H1 (cell line): ENCODE measurements at regions not wholly inside any gene's neighbourhood (a gene's known extent, or its start where the extent isn't known, plus 50 kb on each side); places are given as distances from the start of the nearest gene placed in this dataset.

Experiments
- CTCF ChIA-PET: fragments of 300-600 bp; sonication (Branson Sonifier 250); formaldehyde crosslinking; loops from one replicate; lab custom pipeline; 2021; ENCODE audit not compliant: partially characterized antibody; lab: Charles Lee
- POLR2A ChIA-PET: fragments of 300-600 bp; sonication (Branson Sonifier 250); formaldehyde crosslinking; loops from one replicate; lab custom pipeline; 2021; ENCODE audit warnings: inconsistent platforms; ENCODE audit not compliant: partially characterized antibody; lab: Charles Lee
- DNase-seq, 2 experiments: peaks; one replicate each; pipeline versions ENCODE4 v3.0.0 to v3.0.0-alpha.2; 2010 to 2022; ENCODE audit warnings: low spot score in 2 of 2, low read depth in 1 of 2, mixed read lengths in 1 of 2
- FAIRE-seq: peaks from 2 replicates; lab custom pipeline; 2011; peaks lifted over from hg19 to GRCh38; lab: Jason Lieb, UNC
- H2AFZ ChIP-seq: 2 replicates; pipeline ENCODE4 v1.8.1; 2012; ENCODE audit warnings: low read length, inconsistent platforms
- H2AK5ac ChIP-seq: 2 replicates; pipeline ENCODE4 v1.6.1; 2013; ENCODE audit warnings: low read depth, low read length
- H2BK120ac ChIP-seq: replicated peaks from 2 replicates; pipeline ENCODE3; 2013; ENCODE audit warnings: low read depth, low read length, inconsistent platforms
- H2BK12ac ChIP-seq: 2 replicates; pipeline ENCODE4 v1.6.1; 2013; ENCODE audit warnings: low read depth, low read length
- H2BK15ac ChIP-seq: 2 replicates; pipeline ENCODE4 v1.6.1; 2013; ENCODE audit warnings: low read length
- H2BK20ac ChIP-seq: 2 replicates; pipeline ENCODE4 v1.6.1; 2013; ENCODE audit warnings: low read length
- H2BK5ac ChIP-seq: 2 replicates; pipeline ENCODE4 v1.6.1; 2013; ENCODE audit warnings: low read depth, low read length
- H3K14ac ChIP-seq: 2 replicates; pipeline ENCODE4 v1.6.1; 2013; ENCODE audit warnings: inconsistent platforms; ENCODE audit not compliant: insufficient read length
- H3K18ac ChIP-seq: 2 replicates; pipeline ENCODE4 v1.6.1; 2013; ENCODE audit warnings: low read length; ENCODE audit errors: extremely low read depth
- H3K23ac ChIP-seq: 2 replicates; pipeline ENCODE4 v1.6.1; 2013; ENCODE audit warnings: inconsistent platforms; ENCODE audit not compliant: insufficient read length
- H3K23me2 ChIP-seq: 2 replicates; pipeline ENCODE4 v1.6.1; 2013; ENCODE audit warnings: low read depth, low read length
- H3K27ac ChIP-seq: 2 replicates; pipeline ENCODE4 v1.6.1; 2011; ENCODE audit warnings: low read depth, low read length, inconsistent platforms
- H3K27me3 ChIP-seq, 4 experiments: replicated peaks in 1 of 4; 1 replicate in 1 of 4; 2 replicates in 3 of 4; pipeline versions ENCODE4 v1.6.1 to v1.8.1; 2011 to 2013; ENCODE audit warnings: low read length in 3 of 4, mild to moderate bottlenecking in 3 of 4, inconsistent platforms in 2 of 4, mixed read lengths in 2 of 4, moderate library complexity in 1 of 4; ENCODE audit not compliant: control insufficient read depth in 3 of 4, insufficient read depth in 3 of 4; ENCODE audit errors: extremely low read depth in 1 of 4
- H3K36me3 ChIP-seq, 4 experiments: 2 replicates each; pipeline versions ENCODE4 v1.6.1 to v1.8.1; 2011 to 2013; ENCODE audit warnings: mild to moderate bottlenecking in 4 of 4, low read length in 3 of 4, moderate library complexity in 2 of 4, control low read depth in 1 of 4, inconsistent platforms in 1 of 4; ENCODE audit not compliant: insufficient read depth in 4 of 4, control insufficient read depth in 2 of 4
- H3K4ac ChIP-seq: replicated peaks from 2 replicates; pipeline ENCODE3; 2013; ENCODE audit warnings: low read length, low read depth, mixed read lengths, inconsistent platforms; ENCODE audit not compliant: insufficient read length
- H3K4me1 ChIP-seq, 4 experiments: replicated peaks in 1 of 4; 1 replicate in 1 of 4; 2 replicates in 3 of 4; pipeline versions ENCODE4 v1.6.1 to v1.8.1; 2011 to 2013; ENCODE audit warnings: low read length in 3 of 4, inconsistent platforms in 2 of 4, mixed read lengths in 1 of 4; ENCODE audit not compliant: insufficient read depth in 4 of 4, control insufficient read depth in 3 of 4
- H3K4me2 ChIP-seq, 2 experiments: 2 replicates each; pipeline versions ENCODE4 v1.6.1 to v1.8.1; 2011 to 2013; ENCODE audit warnings: low read depth in 2 of 2, low read length in 2 of 2, control low read depth in 1 of 2, inconsistent platforms in 1 of 2, mild to moderate bottlenecking in 1 of 2; ENCODE audit not compliant: insufficient read depth in 1 of 2
- H3K4me3 ChIP-seq, 4 experiments: fragments of 200-600, 300-600 bp in 1 of 4; sonication (generic), shearing (Covaris generic), sonication (Bioruptor Twin) in 1 of 4; 2 replicates each; pipeline versions ENCODE4 v1.5.1 to v1.8.1; 2011 to 2016; ENCODE audit warnings: low read length in 4 of 4, low read depth in 3 of 4, control low read depth in 2 of 4, inconsistent platforms in 2 of 4, mild to moderate bottlenecking in 2 of 4, mixed read lengths in 1 of 4, moderate library complexity in 1 of 4; ENCODE audit not compliant: insufficient read depth in 2 of 4; ENCODE audit errors: extremely low read depth in 1 of 4
- H3K56ac ChIP-seq: replicated peaks from 2 replicates; pipeline ENCODE3; 2013; ENCODE audit warnings: low read depth, mild to moderate bottlenecking, mixed read lengths, low read length, inconsistent platforms; ENCODE audit not compliant: insufficient read length
- H3K79me1 ChIP-seq: 2 replicates; pipeline ENCODE4 v1.6.1; 2013; ENCODE audit warnings: low read depth, low read length, control low read depth
- H3K79me2 ChIP-seq, 2 experiments: 2 replicates each; pipeline versions ENCODE4 v1.6.1 to v1.8.1; 2012 to 2013; ENCODE audit warnings: low read length in 2 of 2, mild to moderate bottlenecking in 2 of 2, inconsistent platforms in 1 of 2; ENCODE audit not compliant: insufficient read depth in 2 of 2, control insufficient read depth in 1 of 2
- H3K9ac ChIP-seq, 4 experiments: replicated peaks in 1 of 4; 1 replicate in 1 of 4; 2 replicates in 3 of 4; pipeline versions ENCODE4 v1.6.1 to v1.8.1; 2011 to 2013; ENCODE audit warnings: low read depth in 3 of 4, low read length in 3 of 4, control low read depth in 2 of 4, mild to moderate bottlenecking in 2 of 4, moderate library complexity in 2 of 4, inconsistent platforms in 1 of 4; ENCODE audit errors: extremely low read depth in 1 of 4
- H3K9me3 ChIP-seq, 2 experiments: 2 replicates each; pipeline versions ENCODE4 v1.6.1 to v1.8.1; 2012 to 2013; ENCODE audit warnings: mild to moderate bottlenecking in 2 of 2, moderate library complexity in 2 of 2, control low read depth in 1 of 2, inconsistent platforms in 1 of 2, low read depth in 1 of 2, low read length in 1 of 2, mixed read lengths in 1 of 2; ENCODE audit not compliant: insufficient read depth in 2 of 2
- H4K20me1 ChIP-seq, 2 experiments: replicated peaks in 1 of 2; 2 replicates each; pipeline versions ENCODE3 to v1.8.1; 2011 to 2013; ENCODE audit warnings: inconsistent platforms in 2 of 2, low read length in 2 of 2, mild to moderate bottlenecking in 1 of 2; ENCODE audit not compliant: insufficient read depth in 2 of 2, control insufficient read depth in 1 of 2
- H4K5ac ChIP-seq: 2 replicates; pipeline ENCODE4 v1.6.1; 2013; ENCODE audit warnings: low read length, low read depth, mixed read lengths, inconsistent platforms; ENCODE audit not compliant: insufficient read length
- H4K8ac ChIP-seq: 2 replicates; pipeline ENCODE4 v1.8.0; 2013; ENCODE audit warnings: mild to moderate bottlenecking, moderate library complexity, low read length, inconsistent platforms; ENCODE audit not compliant: insufficient read depth; ENCODE audit errors: extremely low read depth
- H4K91ac ChIP-seq: replicated peaks from 2 replicates; pipeline ENCODE3; 2013; ENCODE audit warnings: low read length, mixed read lengths, inconsistent platforms; ENCODE audit not compliant: insufficient read length
- BACH1 ChIP-seq: IDR thresholded peaks from 2 replicates; pipeline ENCODE4 v1.6.1; 2012; ENCODE audit warnings: low read length, improper control_type of control experiment
- EGR1 ChIP-seq: IDR thresholded peaks from 2 replicates; pipeline ENCODE4 v1.6.1; 2011; ENCODE audit warnings: low read depth, low read length, borderline replicate concordance
- NANOG ChIP-seq: IDR thresholded peaks from 2 replicates; pipeline ENCODE4 v1.6.1; 2011; ENCODE audit warnings: low read length, low read depth, mild to moderate bottlenecking, inconsistent platforms; ENCODE audit not compliant: insufficient read depth, poor library complexity, severe bottlenecking
- PHF8 ChIP-seq: fragments of 200-600 bp; sonication (generic); conservative IDR thresholded peaks from 2 replicates; pipeline ENCODE4 v1.7.1; 2012; ENCODE audit warnings: low read depth, mild to moderate bottlenecking, inconsistent platforms, low read length, moderate library complexity
- POU5F1 ChIP-seq: IDR thresholded peaks from 2 replicates; pipeline ENCODE4 v1.6.1; 2011; ENCODE audit warnings: low read depth, mild to moderate bottlenecking, low read length, moderate library complexity
- RAD21 ChIP-seq, 2 experiments: IDR thresholded peaks in 1 of 2; conservative IDR thresholded peaks in 1 of 2; 2 replicates each; pipeline ENCODE4 v1.6.1; 2011; ENCODE audit warnings: low read depth in 2 of 2, low read length in 2 of 2, improper control_type of control experiment in 1 of 2, inconsistent platforms in 1 of 2, mild to moderate bottlenecking in 1 of 2, moderate library complexity in 1 of 2
- RXRA ChIP-seq: IDR thresholded peaks from 2 replicates; pipeline ENCODE4 v1.6.1; 2011; ENCODE audit warnings: low read depth, mild to moderate bottlenecking, low read length, moderate library complexity; ENCODE audit not compliant: insufficient read depth
- SUZ12 ChIP-seq: fragments of 200-600 bp; sonication (generic); IDR thresholded peaks from 2 replicates; pipeline ENCODE4 v1.6.1; 2012; ENCODE audit warnings: mild to moderate bottlenecking, inconsistent platforms, low read length, moderate library complexity, mixed read lengths
- WGBS, 2 experiments: shearing (Covaris generic) in 1 of 2; methylation state at CpG; one replicate each; pipeline versions ENCODE4 v1.1.6 to v1.1.7; 2013 to 2015; ENCODE audit warnings: low lambda C conversion rate in 2 of 2, mixed read lengths in 2 of 2, inconsistent platforms in 1 of 2, low coverage in 1 of 2, missing lambda C conversion rate in 1 of 2; ENCODE audit not compliant: insufficient replicate concordance in 2 of 2, insufficient coverage in 1 of 2, insufficient read length in 1 of 2; ENCODE audit errors: extremely low coverage in 1 of 2, missing lambda C conversion rate in 1 of 2; 5-methylcytosine and 5-hydroxymethylcytosine counted together
- TF ChIP-seq, protein P1 (sequence below): IDR thresholded peaks from 2 replicates; pipeline ENCODE4 v1.6.1; 2012; ENCODE audit warnings: inconsistent platforms

DNA sequence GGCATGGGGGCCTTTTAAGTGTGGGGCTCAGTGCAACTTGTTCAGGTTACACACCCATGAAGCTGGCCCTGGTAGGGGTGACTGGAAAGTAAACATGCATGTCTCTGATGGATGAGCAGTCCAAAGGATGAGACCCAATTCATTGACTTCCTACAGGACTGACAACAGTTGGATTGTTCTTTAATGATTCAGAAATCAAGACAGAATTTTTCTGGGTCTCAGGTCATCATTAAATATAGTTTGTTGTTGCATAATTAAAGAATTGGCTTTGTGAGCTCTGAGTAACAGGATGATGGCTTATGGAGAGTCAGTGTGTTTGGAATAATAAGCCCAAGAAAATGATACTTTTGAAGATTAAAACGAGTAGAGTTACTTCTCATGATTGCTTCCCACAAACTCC is 604.2 kb upstream of the CLINT1 start:
- Histone ChIP-seq H3K9ac (no peak overlapping the region), H3K4me1 (no peaks in the 10 kb centered on the region), H3K23ac (no peak overlapping the region), H3K27ac (no peak overlapping the region), H2BK12ac (no peak overlapping the region), H4K5ac (no peak overlapping the region), H3K4me2 (no peak overlapping the region), H4K91ac (no peak overlapping the region), H3K4ac (no peak overlapping the region), H2BK5ac (no peak overlapping the region), H3K18ac (no peak overlapping the region), H3K9me3 (no peaks in the 10 kb centered on the region), H2AFZ (no peak overlapping the region), H3K23me2 (no peaks in the 10 kb centered on the region), H3K4me3 (no peak overlapping the region), H3K14ac (no peak overlapping the region), H2BK120ac (no peak overlapping the region), H3K36me3 (no peaks in the 10 kb centered on the region), H2BK20ac (no peak overlapping the region), H2AK5ac (no peak overlapping the region), H3K79me1 (no peaks in the 10 kb centered on the region), H3K56ac (no peak overlapping the region), H2BK15ac (no peak overlapping the region), H3K27me3 (peaks cover 0 to 1% (median 0%) of the 10 kb centered on the region in 4 experiments; a peak in 1 of 7 replicates), H4K20me1 (no peaks in the 10 kb centered on the region), H4K8ac (no peak overlapping the region), H3K79me2 (no peaks in the 10 kb centered on the region)
- ChIA-PET POLR2A (no interaction called here), CTCF (interaction anchor here (1.3 kb wide), 1 partner anchor 353 kb away, joined by 3 read pairs; no protein-coding TSS in a partner anchor)
- 86% methylated on average over 1 of the region's 1 CpG; no CpG with 5 or more reads in 1 of the 2 experiments for WGBS, 2 experiments
- FAIRE-seq (no peak), DNase-seq (no peak)
- no peak for TF ChIP-seq SUZ12
- no peak for TF ChIP-seq BACH1
- TF ChIP-seq, protein P1, sequence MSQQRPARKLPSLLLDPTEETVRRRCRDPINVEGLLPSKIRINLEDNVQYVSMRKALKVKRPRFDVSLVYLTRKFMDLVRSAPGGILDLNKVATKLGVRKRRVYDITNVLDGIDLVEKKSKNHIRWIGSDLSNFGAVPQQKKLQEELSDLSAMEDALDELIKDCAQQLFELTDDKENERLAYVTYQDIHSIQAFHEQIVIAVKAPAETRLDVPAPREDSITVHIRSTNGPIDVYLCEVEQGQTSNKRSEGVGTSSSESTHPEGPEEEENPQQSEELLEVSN = no peak
- TF ChIP-seq NANOG = no peak
- TF ChIP-seq RAD21 (IDR thresholded peaks at IDR 0.05 in 1 of 2, conservative IDR thresholded peaks at IDR 0.05 in 1 of 2; ENCODE audit: low read depth in 2 of 2, low read length in 2 of 2) = no peak
- no peak for TF ChIP-seq RXRA
- no peak for TF ChIP-seq EGR1
- no peak for TF ChIP-seq POU5F1
- TF ChIP-seq PHF8 = no peak
